HG02885 (cell line): ENCODE measurements at regions not wholly inside any gene's neighbourhood (a gene's known extent, or its start where the extent isn't known, plus 50 kb on each side); places are given as distances from the start of the nearest gene placed in this dataset.

ENCODE experiments used
- ATAC-seq: cut with Tn5 transposase; IDR thresholded peaks from one replicate; pipeline ENCODE4 v1.9.1; 2021; ENCODE audit warnings: mild to moderate bottlenecking; ENCODE audit not compliant: unreplicated experiment, poor library complexity

GRCh38 chr5:126357585-126358342 lies 65.4 kb upstream of the GRAMD2B start:
- ATAC-seq, result no peak

DNA sequence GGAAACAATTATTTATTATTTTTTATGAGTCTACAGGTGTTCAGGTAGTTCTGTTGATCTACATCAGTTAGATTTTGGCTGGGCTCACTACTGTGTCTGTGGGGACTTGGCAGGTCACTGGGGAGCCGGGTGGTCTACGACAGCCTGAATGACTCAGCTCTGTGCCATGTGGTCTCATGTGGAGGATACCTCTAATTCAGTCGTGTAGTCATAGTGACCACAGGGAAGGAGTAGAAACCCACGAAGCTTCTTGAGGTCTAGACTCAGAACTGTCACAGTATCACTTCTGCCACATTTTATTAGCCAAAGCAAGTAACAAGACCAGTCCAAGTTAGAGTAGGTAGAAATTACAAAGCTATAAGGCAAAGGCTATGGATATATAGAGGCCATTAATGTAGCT lies 64.7 kb upstream of the GRAMD2B start:
- peak; percentile 83 for ATAC-seq

GRCh38 chr5:126359884-126360283 lies 63.3 kb upstream of the GRAMD2B start:
- peak; percentile 46 for ATAC-seq

DNA sequence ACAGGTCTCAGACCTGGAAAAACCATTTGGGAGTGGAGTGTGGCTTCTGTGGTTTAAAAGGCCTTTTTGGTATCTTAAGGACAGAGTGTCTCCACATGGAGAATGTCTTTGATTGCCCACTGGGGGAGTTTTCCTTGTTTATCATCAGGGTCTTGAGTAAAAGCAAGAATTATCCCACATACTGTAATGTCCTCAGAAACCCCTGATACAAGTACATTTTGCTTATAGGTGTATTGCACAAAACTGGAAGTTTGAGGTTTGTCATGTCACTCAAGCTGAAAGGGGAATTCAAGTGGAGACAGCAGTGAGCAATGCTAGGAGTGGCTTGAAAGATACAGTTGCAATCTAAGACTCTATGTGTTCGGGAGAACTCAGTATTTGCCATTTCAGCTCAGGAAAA lies 62.7 kb upstream of the GRAMD2B start:
- ATAC-seq, result peak; percentile 27

GRCh38 chr5:126363658-126364057 lies 59.6 kb upstream of the GRAMD2B start:
- ATAC-seq, result no peak

DNA sequence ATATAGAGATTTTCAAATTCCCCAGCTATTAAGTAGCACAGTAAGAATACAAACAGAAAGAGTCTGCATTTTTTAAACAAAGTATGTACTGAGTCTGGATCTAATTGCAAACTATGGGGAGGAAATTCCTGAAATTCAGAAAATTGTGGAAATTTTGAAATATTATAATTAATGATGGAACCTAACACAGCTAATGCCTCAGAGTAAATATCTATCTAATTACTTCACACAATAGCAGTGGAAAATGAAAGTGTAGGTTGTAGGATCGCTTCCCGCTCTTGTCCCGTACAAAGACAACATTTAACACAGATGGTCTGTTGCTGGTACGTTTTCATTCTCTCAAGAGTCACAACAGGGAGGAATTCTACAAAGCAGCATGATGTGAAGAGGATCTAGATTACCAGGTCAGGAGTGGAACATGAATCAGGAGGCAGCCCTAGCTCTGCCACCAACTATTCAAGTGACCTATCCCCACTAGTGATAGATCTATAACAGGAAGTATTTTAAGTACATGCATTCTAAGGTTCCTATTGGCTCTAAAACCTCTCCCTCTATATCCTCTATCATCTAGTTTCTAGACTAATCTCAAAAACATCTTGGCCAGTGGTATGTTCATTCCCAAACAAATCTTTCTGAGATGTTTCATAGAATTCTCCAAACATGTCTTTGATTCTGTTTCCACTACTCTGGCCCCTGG lies 58.9 kb upstream of the GRAMD2B start:
- ATAC-seq, result no peak

- no peak for ATAC-seq
Measured at GRCh38 chr5:126365446-126366198, 57.6 kb upstream of the GRAMD2B start.

GRCh38 chr5:126366199-126366560 lies 57.0 kb upstream of the GRAMD2B start:
- ATAC-seq, result no peak

- ATAC-seq, result peak; percentile 50
Measured at GRCh38 chr5:126368239-126368812, 54.9 kb upstream of the GRAMD2B start.

DNA sequence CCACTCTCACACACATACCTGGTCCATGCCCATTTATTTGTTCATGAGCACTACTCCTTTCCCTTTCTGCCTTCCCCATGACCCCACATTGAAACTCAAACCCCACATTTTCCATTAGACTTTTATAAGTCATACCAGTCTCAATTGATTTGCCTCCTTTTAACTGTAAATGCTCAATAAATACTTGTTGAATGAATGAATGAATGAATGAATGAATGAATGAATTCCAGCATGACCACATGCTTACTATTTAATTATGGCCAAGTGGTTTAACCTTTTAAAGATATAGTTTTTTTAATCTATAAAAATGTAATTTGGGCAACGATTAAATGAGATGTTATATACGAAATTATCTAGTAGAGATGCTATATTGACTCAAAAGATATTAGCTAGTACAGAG lies 54.1 kb upstream of the GRAMD2B start:
- ATAC-seq, result no peak

GRCh38 chr5:126369995-126370731 lies 53.0 kb upstream of the GRAMD2B start:
- ATAC-seq, result no peak

- no peak for ATAC-seq
Measured at GRCh38 chr5:126370796-126371718, 52.2 kb upstream of the GRAMD2B start.

- no peak for ATAC-seq
Measured at GRCh38 chr5:126373375-126374108, 49.7 kb upstream of the GRAMD2B start.
